NCI-H1417 treated with DMSO at 0.1 percent for 48 hours (cell line): ENCODE measurements at regions not wholly inside any gene's neighbourhood (a gene's known extent, or its start where the extent isn't known, plus 50 kb on each side); places are given as distances from the start of the nearest gene placed in this dataset.
"Not testable (repeated sequence)": the region's sequence is repeated elsewhere in the genome, so short reads cannot be mapped to it uniquely, and the experiment has no call there.

Source experiments
- DNase-seq: peaks from one replicate; lab custom pipeline; 2025; lab: John Stamatoyannopoulos, UW

DNA sequence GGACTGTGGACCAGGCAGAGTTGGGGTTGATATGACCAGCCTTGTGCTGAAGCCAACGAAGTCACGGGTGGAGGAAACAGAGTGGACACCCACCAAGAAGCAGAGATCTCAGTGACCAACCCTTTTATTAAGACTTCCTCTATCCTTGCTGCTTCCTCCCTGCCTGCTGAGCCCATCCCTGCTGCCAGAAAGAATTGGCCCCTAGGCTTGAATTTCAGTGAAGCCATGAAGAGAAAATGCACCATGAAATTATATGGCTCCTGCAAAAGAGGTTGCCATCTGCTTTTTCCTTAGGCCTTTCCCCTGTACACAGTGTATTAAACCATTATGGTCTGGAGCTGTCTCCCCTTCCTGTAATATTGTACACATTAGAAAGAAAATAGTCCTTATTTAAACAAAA lies 246.7 kb downstream of the HS3ST3B1 start:
- DNase-seq, result no peak

DNA sequence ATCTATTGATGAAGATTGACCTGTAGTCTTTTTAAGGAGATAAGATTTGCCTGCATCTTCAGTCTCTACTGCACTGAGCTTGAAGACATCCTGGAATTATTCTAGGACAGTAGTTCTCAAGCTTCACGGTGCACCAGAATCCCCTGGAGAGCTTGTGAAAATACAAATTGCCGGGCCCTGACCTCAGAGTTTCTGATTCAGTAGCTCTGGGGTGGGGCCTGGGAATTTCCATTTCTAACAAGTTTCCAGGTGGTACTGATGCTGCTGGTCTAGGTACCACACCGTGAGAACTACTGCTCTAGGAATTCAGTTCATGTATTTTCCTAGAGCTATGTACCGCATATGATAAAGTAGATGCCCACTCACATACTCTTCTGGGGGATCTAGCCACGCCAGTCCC lies 246.1 kb downstream of the HS3ST3B1 start:
- DNase-seq, result no peak

DNA sequence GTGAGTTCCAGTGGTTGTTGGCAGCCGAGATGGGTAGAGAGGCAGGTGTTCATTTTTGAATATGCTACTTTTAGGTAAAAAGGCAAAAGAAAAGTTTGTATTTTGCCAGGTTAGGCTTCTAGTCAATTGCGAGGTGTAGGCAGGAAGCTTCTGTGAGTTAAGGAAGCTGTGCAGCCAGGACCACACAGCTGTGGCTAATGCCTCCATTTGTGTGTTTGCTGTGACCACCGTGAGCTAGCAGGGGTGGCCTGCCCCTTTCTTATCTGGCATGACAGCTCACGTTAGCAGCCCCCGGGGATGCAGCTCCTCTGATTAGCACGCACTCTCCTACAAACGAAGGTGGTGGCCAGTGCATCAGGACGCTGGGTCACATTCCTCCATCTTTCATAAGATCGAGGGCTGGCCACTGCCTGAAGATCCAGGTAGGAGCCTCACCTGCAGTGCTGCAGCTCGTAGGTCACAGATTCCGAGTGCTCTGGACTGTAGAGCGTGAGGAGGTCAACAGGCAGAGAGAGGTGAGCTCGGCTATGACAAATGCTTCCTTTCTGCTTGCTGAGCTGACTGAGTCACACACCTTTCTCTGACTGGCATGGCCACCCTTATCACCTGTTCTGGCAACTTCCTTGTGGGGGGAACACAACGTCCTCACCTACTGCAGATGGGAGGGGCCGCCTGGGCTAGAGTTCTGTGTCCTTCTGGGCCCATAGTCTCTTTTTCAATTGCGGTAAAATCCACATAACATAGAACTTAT lies 244.4 kb downstream of the HS3ST3B1 start:
- no peak for DNase-seq

GRCh38 chr17:14541714-14542113 lies 240.8 kb downstream of the HS3ST3B1 start:
- DNase-seq, result no peak

GRCh38 chr17:14539801-14540200 lies 238.9 kb downstream of the HS3ST3B1 start:
- no peak for DNase-seq

GRCh38 chr17:14532242-14532641 lies 231.4 kb downstream of the HS3ST3B1 start:
- DNase-seq, result not testable (repeated sequence)

DNA sequence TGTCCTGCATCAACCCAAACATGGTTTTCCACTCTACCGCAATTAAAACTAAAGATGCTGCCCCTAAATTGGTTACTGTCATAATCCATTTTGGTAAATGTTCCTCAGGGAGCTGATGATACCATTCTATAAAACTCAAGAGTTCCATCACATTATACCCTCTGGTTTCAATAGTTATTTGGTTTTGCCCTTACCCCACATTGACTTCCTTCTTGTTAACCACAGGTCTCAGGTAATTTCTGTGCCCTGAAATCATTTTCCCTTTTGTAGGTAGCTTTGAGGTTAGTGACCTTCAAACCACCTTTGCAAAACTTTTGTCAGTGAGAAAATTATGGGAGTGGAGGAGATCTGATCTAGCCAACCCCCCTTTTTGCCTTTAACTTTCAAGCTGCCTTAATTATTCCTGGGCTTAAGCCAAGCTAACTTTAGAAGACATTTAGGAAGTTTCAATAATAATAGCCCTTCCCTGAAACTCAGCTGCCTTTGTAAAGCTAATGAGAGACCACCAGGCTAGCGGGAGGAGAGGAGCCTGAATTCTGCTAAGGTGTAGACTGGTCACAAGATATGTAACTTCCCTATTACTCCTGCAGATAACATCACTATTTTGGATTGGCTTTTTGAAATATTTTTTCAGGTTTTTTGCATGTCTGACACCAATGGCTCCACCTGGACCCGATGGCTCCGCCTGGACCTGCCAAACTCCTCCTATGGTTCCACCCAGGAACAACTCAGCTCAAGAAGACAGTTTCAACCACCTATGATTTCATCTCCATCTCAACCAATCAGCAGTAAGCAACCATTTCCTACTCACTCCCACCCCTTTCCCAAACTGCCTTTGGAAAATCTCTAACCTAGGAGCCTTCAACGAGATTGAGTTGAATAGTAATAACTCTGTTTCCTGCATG lies 224.9 kb downstream of the HS3ST3B1 start:
- no peak for DNase-seq

GRCh38 chr17:14522795-14523387 lies 222.0 kb downstream of the HS3ST3B1 start:
- no peak for DNase-seq

DNA sequence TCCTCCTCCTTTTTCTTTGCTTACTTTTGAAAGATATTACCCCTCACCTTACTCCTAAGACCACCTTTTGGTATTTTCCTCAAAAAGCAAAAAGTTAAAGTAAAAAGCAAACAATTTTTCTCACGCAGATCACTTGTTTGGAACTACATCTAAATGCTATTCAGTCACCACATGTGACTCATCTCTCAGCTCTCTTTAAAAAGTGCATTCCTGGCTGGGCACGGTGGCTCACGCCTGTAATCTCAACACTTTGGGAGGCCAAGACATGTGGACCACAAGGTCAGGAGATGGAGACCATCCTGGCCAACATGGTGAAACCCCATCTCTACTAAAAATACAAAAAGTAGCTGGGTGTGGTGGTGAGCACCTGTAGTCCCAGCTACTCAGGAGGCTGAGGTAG lies 218.0 kb downstream of the HS3ST3B1 start:
- not testable (repeated sequence) for DNase-seq

DNA sequence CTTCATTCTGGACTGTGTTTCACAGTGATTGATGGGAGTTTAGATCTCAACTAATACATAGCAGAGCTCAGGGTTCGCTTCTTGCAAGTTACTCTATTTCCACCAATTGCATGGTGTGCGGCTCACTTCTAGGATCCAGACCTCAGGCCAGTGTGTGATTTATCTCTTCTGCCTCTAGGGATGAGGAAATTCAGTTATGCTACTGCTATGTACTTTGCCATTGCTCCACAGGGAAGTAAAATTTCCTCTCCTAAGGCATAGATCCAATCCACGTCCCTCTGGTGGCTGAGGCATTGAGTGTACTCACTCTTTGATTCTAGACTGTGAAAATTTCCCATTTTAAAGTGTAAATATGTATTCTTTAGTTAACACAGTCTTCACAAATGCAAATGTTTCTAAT lies 214.1 kb downstream of the HS3ST3B1 start:
- DNase-seq, result no peak

DNA sequence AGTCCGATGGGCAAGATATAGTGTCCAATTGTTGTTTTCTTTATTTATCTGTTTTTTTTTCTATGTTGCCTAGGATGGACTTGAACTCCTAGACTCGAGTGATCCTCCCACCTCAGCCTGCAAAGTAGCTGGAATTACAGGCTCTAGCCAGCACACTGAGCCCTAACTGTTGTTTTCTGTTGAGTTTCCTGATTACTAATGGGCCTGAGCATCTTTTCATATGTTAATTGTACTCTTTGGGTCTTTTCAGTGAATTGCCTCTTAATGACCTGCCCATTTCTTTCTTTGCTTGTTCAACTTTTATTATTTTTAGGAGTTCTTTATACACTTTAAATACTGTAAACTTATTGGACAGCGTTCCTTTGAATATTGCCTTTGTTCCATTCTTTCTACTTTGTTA lies 213.0 kb downstream of the HS3ST3B1 start:
- DNase-seq, result no peak

DNA sequence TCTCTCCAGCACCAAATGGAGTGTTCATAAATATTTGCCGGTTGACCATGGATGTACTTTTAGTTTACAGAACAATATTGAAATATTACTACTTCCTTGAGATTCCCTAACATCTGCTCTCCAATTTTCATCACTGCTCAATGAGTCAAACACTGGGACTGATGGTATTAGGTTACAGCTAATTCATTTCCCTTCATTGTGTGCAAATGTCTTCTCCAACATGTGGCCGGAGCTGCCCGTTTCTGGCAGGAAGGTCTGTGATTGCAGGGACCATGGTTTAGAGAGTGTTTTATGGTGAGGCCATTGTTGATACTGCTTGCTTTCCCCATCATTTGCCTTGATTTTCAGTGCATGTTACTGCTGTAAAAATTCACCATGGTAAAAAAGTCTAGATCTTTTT lies 209.3 kb downstream of the HS3ST3B1 start:
- no peak for DNase-seq

- DNase-seq, result no peak
Observed at GRCh38 chr17:14508156-14508555, 207.3 kb downstream of the HS3ST3B1 start.

GRCh38 chr17:14506364-14506763 lies 205.5 kb downstream of the HS3ST3B1 start:
- DNase-seq, result no peak

DNA sequence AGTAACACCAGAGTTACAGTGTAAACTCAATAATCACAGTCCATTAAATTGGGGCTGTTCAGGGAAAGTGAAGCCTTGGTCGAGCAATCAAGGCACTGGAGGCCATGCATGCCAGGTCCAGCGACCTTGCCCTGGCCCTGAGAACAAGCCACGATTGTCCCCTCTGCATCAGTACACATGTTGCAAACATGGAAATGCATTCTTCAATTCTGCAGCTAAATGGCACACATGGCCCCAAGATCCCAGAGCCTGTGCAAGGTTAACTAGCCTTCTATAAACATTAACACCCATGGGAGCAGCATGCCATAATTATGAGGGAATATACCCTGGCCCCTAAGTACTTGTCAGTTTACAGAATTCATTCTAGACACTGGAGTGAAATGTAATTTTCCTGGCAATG lies 204.7 kb downstream of the HS3ST3B1 start:
- DNase-seq, result no peak

- DNase-seq, result no peak
Observed at GRCh38 chr17:14499976-14500375, 199.1 kb downstream of the HS3ST3B1 start.

- DNase-seq, result no peak
Observed at GRCh38 chr17:14498812-14499211, 197.9 kb downstream of the HS3ST3B1 start.

GRCh38 chr17:14494161-14494560 lies 193.3 kb downstream of the HS3ST3B1 start:
- no peak for DNase-seq

GRCh38 chr17:14489986-14490385 lies 189.1 kb downstream of the HS3ST3B1 start:
- no peak for DNase-seq

DNA sequence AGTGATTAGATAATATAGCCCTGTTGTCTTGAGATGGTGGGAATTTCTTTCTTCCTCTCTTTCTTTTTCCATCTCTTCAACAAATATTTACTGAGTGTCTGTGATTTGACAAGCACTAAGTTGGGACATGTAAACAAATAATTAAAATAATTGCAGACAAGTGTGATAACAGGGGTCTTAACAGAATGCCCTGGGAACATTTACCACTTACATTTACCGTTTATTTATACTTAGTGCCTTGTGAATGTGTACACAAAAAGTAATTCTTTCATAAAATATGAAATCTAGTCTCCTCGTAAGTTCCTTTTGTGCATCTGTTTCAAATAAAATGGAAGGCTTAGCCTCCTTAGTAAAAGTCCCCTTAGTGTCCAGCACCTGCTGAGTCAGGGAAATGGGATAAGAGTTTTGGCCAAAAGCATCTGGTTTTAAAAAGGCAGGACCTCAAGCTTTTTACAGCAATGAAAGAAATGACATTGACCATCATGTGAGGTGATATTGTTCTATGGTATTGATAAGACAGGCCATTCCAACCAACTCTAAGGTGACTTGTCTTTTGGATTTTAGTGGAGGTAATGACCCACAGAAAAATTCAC lies 188.2 kb downstream of the HS3ST3B1 start:
- no peak for DNase-seq

DNA sequence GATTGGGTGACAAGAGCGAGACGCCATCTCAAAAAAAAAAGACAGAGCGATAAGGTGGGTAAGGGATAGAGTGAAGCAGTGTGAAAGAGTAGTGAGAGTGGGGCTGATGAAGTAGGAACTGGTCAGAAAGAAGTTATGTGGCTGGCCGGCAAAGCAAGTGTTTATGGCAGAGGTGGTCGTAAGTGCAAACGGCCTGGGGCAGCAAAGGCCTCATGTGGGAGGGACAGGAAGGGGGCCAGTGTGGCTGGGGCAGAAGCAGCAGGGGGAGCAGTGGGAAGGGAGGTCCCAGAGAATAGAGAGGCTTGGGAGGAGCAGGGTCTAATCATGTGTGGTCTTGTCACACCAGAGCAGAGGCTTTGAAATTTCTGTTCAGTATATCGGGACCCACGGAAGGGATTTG lies 186.2 kb downstream of the HS3ST3B1 start:
- no peak for DNase-seq

DNA sequence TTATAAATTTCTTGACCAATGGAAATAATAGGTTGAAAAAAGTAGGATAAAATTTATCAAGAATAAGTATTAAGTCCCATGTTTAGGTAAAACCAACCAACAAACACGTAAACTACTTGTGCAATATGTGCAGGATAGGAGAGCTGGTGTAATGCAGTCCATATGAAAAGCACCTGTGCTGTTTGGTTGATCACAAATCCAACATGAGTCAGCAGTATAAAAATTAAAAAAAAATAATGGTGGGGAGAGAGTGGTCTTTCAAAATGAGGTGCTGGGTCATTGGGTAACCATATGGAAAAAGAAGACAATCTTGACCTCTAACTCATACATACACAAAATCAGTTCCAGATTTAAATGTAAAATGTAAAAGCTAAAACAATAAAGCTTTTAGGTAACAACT lies 181.8 kb downstream of the HS3ST3B1 start:
- no peak for DNase-seq

DNA sequence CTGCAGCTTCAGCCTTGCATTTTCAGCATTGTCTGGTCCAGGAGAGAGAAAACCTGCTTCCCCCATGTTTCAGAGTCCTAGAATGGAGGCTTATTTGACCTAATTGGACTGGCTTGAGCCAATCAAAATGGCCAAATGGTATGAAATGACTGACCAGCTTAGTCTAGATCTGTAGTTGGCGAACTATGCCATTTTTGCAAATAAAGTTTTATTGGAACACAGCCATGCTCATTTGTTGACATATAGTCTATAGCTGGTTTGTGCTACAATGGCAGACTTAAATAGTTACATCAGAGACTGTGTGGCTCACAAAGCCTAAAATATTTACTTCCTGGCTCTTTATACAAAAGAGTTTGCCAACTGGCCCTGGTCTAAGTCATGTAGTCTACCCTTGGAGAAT lies 180.8 kb downstream of the HS3ST3B1 start:
- DNase-seq, result no peak
